A673 (cell line): ENCODE measurements at regions not wholly inside any gene's neighbourhood (a gene's known extent, or its start where the extent isn't known, plus 50 kb on each side); places are given as distances from the start of the nearest gene placed in this dataset.

Experiments
- BruUV-seq: library from RNA; stranded (reverse); fragments of 400-500 nt; replicated peaks from 2 replicates; lab custom pipeline; 2021; lab: Mats Ljungman, UMichigan
- CTCF ChIA-PET: fragments of 300-600 bp; sonication (Branson Sonifier 250); formaldehyde crosslinking; loops from one replicate; lab custom pipeline; 2022; ENCODE audit warnings: antibody characterized with exemption; lab: Charles Lee
- POLR2A ChIA-PET: fragments of 300-600 bp; sonication (Branson Sonifier 250); formaldehyde crosslinking; loops from one replicate; lab custom pipeline; 2022; ENCODE audit warnings: antibody characterized with exemption; ENCODE audit not compliant: low non-redundant PET; lab: Charles Lee
- DNase-seq: peaks from one replicate; pipeline ENCODE4 v3.0.0-alpha.2; 2015; ENCODE audit warnings: low spot score
- H3K27ac ChIP-seq: fragments of 200-600 bp; sonication (generic); 2 replicates; pipeline ENCODE4 v1.5.1; 2016; ENCODE audit warnings: mixed run types, low read depth, mild to moderate bottlenecking, mixed read lengths, antibody characterized with exemption, low read length; ENCODE audit not compliant: poor library complexity, severe bottlenecking
- H3K27me3 ChIP-seq: fragments of 200-600 bp; sonication (generic); replicated peaks from 2 replicates; pipeline ENCODE4 v1.6.1; 2017; ENCODE audit warnings: mixed run types, low read depth, mild to moderate bottlenecking, mixed read lengths, antibody characterized with exemption, low read length; ENCODE audit not compliant: insufficient read depth, poor library complexity
- H3K36me3 ChIP-seq: fragments of 200-600 bp; sonication (generic); 2 replicates; pipeline ENCODE4 v1.6.1; 2016; ENCODE audit warnings: mixed run types, mild to moderate bottlenecking, mixed read lengths, antibody characterized with exemption, low read length; ENCODE audit not compliant: insufficient read depth, poor library complexity, severe bottlenecking
- H3K4me1 ChIP-seq: fragments of 200-600 bp; sonication (generic); 2 replicates; pipeline ENCODE4 v1.6.1; 2017; ENCODE audit warnings: mixed run types, mild to moderate bottlenecking, mixed read lengths, antibody characterized with exemption, low read length; ENCODE audit not compliant: insufficient read depth, poor library complexity, severe bottlenecking
- H3K4me3 ChIP-seq: fragments of 200-600 bp; sonication (generic); 2 replicates; pipeline ENCODE4 v1.5.1; 2016; ENCODE audit warnings: low read depth, mixed run types, mild to moderate bottlenecking, mixed read lengths, low read length; ENCODE audit not compliant: poor library complexity, severe bottlenecking
- H3K9me3 ChIP-seq: fragments of 200-600 bp; sonication (generic); 2 replicates; pipeline ENCODE4 v1.6.1; 2016; ENCODE audit warnings: mixed run types, low read depth, mild to moderate bottlenecking, mixed read lengths, antibody characterized with exemption, low read length; ENCODE audit not compliant: poor library complexity, severe bottlenecking
- EZH2 ChIP-seq: fragments of 200-600 bp; sonication (generic); IDR thresholded peaks from 2 replicates; pipeline ENCODE4 v1.6.1; 2017; ENCODE audit warnings: borderline replicate concordance, low read depth, mild to moderate bottlenecking, mixed read lengths, antibody characterized with exemption, low read length; ENCODE audit not compliant: poor library complexity, severe bottlenecking
- intact Hi-C: fragments of 100-400 bp; cut with micrococcal nuclease; formaldehyde crosslinking; loops from one replicate; pipeline ENCODE4 v1.10.0; 2022; ENCODE audit not compliant: unreplicated experiment
- TF ChIP-seq, protein P1 (sequence below): fragments of 300-800, 200-600 bp; sonication (generic); conservative IDR thresholded peaks from 2 replicates; pipeline ENCODE4 v1.5.1; 2017; ENCODE audit warnings: low read depth, mild to moderate bottlenecking, antibody characterized with exemption, low read length, moderate library complexity, mixed read lengths

DNA sequence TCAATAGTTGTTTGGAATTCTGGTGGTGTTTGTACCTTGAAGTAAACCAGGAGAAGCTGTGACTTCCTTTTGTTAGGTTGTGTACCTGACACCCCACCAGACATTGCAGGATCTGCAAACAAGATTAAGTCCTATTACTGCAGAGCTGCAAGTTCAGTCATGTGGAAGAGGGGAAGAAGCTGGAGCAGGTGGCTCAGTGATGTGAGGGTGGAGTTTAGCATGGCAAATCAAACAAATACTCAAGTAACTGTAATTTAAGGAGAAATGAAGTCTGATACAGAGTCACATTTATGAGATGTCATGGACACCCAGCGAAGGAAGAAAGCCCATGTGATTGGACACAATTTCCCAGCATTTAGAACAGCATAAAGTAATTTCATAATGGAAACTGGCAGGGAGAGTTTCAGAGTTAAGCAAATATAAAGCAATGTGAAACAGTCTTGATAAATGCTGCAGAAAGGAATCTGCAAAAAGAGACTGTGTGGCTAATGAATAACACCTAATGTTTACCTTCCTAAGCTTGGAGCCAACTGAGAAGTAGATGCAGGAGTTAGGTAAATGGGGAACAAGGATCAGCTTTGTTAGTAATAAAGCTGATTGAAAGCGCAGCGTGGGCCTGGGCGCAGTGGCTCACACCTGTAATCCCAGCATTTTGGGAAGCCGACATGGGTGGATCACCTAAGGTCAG lies 249.1 kb downstream of the GBA3 start:
- TF ChIP-seq, protein P1, sequence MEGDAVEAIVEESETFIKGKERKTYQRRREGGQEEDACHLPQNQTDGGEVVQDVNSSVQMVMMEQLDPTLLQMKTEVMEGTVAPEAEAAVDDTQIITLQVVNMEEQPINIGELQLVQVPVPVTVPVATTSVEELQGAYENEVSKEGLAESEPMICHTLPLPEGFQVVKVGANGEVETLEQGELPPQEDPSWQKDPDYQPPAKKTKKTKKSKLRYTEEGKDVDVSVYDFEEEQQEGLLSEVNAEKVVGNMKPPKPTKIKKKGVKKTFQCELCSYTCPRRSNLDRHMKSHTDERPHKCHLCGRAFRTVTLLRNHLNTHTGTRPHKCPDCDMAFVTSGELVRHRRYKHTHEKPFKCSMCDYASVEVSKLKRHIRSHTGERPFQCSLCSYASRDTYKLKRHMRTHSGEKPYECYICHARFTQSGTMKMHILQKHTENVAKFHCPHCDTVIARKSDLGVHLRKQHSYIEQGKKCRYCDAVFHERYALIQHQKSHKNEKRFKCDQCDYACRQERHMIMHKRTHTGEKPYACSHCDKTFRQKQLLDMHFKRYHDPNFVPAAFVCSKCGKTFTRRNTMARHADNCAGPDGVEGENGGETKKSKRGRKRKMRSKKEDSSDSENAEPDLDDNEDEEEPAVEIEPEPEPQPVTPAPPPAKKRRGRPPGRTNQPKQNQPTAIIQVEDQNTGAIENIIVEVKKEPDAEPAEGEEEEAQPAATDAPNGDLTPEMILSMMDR: no peak
- no peak for TF ChIP-seq EZH2
- H3K27me3 ChIP-seq: no peaks in the 10 kb centered on the region
- CTCF ChIA-PET: no interaction called here
- no peak for DNase-seq
- intact Hi-C loops: no loop called here
- H3K9me3 ChIP-seq: no peaks in the 10 kb centered on the region
- no peak overlapping the region for H3K4me3 ChIP-seq
- POLR2A ChIA-PET: no interaction called here
- no peak overlapping the region for H3K27ac ChIP-seq
- no peaks in the 10 kb centered on the region for H3K36me3 ChIP-seq
- no TSS peak for BruUV-seq
- H3K4me1 ChIP-seq: no peaks in the 10 kb centered on the region

DNA sequence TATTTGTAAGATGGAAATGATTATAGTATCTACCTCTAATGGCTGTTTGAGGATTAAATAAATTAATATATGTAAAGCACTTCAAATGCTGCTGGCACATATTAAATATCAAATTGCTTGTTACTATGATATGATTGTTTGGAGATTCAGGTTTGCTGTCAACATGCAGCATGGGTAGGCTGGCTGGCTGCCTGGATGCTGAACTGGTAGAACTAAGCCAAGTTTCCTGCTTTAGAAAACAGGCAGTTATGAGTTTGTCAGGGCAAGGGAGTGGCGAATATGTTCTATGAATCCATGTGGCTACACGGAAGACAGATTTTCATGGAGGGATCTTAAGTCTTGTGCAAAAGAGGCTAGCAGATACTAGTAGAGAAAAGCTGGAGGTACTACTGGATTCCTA lies 239.6 kb downstream of the GBA3 start:
- intact Hi-C loops: no loop called here
- H3K4me1 ChIP-seq: no peaks in the 10 kb centered on the region
- H3K27ac ChIP-seq: no peak overlapping the region
- H3K36me3 ChIP-seq: no peaks in the 10 kb centered on the region
- POLR2A ChIA-PET: no interaction called here
- TF ChIP-seq, protein P1: no peak
- TF ChIP-seq EZH2: no peak
- H3K9me3 ChIP-seq: no peaks in the 10 kb centered on the region
- H3K4me3 ChIP-seq: no peak overlapping the region
- no peaks in the 10 kb centered on the region for H3K27me3 ChIP-seq
- CTCF ChIA-PET: no interaction called here
- no TSS peak for BruUV-seq
- no peak for DNase-seq

DNA sequence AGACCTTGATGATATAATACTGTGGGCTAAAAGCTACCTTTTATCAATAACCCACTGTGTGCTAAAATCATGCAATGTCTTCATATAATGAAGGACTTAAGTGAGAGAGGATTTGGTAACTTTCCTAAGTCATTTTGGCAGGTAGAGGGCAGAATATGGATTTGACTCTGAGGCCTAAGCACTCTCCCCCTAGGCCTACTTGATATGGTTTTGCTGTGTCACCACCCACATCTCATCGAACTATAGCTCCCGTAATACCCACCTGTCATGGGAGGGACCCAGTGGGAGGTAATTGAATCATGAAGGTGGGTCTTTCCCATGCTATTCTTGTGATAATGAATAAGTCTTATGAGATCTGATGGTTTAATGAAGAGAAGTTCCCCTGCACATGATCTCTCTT lies 229.7 kb downstream of the GBA3 start:
- no peak for DNase-seq
- no peak overlapping the region for H3K4me3 ChIP-seq
- no peaks in the 10 kb centered on the region for H3K4me1 ChIP-seq
- no peaks in the 10 kb centered on the region for H3K27me3 ChIP-seq
- H3K27ac ChIP-seq: no peak overlapping the region
- TF ChIP-seq EZH2: no peak
- TF ChIP-seq, protein P1: no peak
- no peaks in the 10 kb centered on the region for H3K9me3 ChIP-seq
- no TSS peak for BruUV-seq
- no peaks in the 10 kb centered on the region for H3K36me3 ChIP-seq
- intact Hi-C loops: no loop called here
- POLR2A ChIA-PET: no interaction called here
- CTCF ChIA-PET: no interaction called here
